WI38 (cell line): ENCODE measurements at regions not wholly inside any gene's neighbourhood (a gene's known extent, or its start where the extent isn't known, plus 50 kb on each side); places are given as distances from the start of the nearest gene placed in this dataset.

ENCODE experiments used
- H3K4me3 ChIP-seq: 2 replicates; pipeline ENCODE4 v1.5.1; 2011; ENCODE audit warnings: low read depth, mild to moderate bottlenecking, control low read depth, low read length
- CTCF ChIP-seq: IDR thresholded peaks from 2 replicates; pipeline ENCODE4 v1.5.1; 2012; ENCODE audit warnings: low read depth, mild to moderate bottlenecking, control low read depth, low read length

GRCh38 chr11:97364047-97364446, 974.2 kb downstream of the JRKL start:
- H3K4me3 ChIP-seq: no peak overlapping the region

GRCh38 chr11:97367406-97368083, 977.7 kb downstream of the JRKL start:
- TF ChIP-seq CTCF: no peak
- H3K4me3 ChIP-seq: no peak overlapping the region

More at GRCh38 chr11:97364047-97364446, 974.2 kb downstream of the JRKL start:
- no peak for TF ChIP-seq CTCF

- no peak overlapping the region for H3K4me3 ChIP-seq
- TF ChIP-seq CTCF: no peak
Measured at GRCh38 chr11:97389270-97389669, 999.5 kb downstream of the JRKL start.

- no peak for TF ChIP-seq CTCF
- H3K4me3 ChIP-seq: no peak overlapping the region
Measured at GRCh38 chr11:97398246-97398645, 1008.4 kb downstream of the JRKL start.

GRCh38 chr11:97409141-97409540, 1019.3 kb downstream of the JRKL start:
- no peak for TF ChIP-seq CTCF
- no peak overlapping the region for H3K4me3 ChIP-seq

- no peak for TF ChIP-seq CTCF
- H3K4me3 ChIP-seq: no peak overlapping the region
Measured at GRCh38 chr11:97414801-97415200, 1025.0 kb downstream of the JRKL start.

GRCh38 chr11:97419729-97420128, 1029.9 kb downstream of the JRKL start:
- TF ChIP-seq CTCF: no peak

More at GRCh38 chr11:97419729-97420128, 1029.9 kb downstream of the JRKL start:
- H3K4me3 ChIP-seq: no peak overlapping the region
